Lower lobe of right lung (tissue), 2 donors: ENCODE measurements at regions not wholly inside any gene's neighbourhood (a gene's known extent, or its start where the extent isn't known, plus 50 kb on each side); places are given as distances from the start of the nearest gene placed in this dataset.
"Not testable (repeated sequence)": the region's sequence is repeated elsewhere in the genome, so short reads cannot be mapped to it uniquely, and the experiment has no call there.

ENCODE experiments used
- ATAC-seq, 2 donors: fragments of 200-7000 bp; cut with Tn5 transposase; one replicate each; pipeline ENCODE4 v1.9.1; 2020 to 2022; ENCODE audit warnings: mild to moderate bottlenecking in 2 of 2, moderate library complexity in 2 of 2
- DNase-seq: peaks from one replicate; pipeline ENCODE4 v3.0.0-alpha.2; 2020
- H3K27ac ChIP-seq: fragments of 200-600 bp; one replicate; pipeline ENCODE4 v1.8.0; 2022
- H3K27me3 ChIP-seq: fragments of 200-600 bp; one replicate; pipeline ENCODE4 v1.8.0; 2022; ENCODE audit warnings: low read depth
- H3K36me3 ChIP-seq: fragments of 200-600 bp; one replicate; pipeline ENCODE4 v1.8.0; 2022; ENCODE audit warnings: mild to moderate bottlenecking
- H3K4me1 ChIP-seq: fragments of 200-600 bp; one replicate; pipeline ENCODE4 v1.8.0; 2022
- H3K4me3 ChIP-seq: fragments of 200-600 bp; one replicate; pipeline ENCODE4 v1.8.0; 2022; ENCODE audit warnings: mild to moderate bottlenecking
- H3K9me3 ChIP-seq: fragments of 200-600 bp; one replicate; pipeline ENCODE4 v1.8.0; 2022
- intact Hi-C: fragments of 100-400 bp; cut with DNase I; formaldehyde crosslinking; loops from one replicate; pipeline ENCODE4 v1.11.0; 2022
- TF ChIP-seq, protein P1 (sequence below): fragments of 200-600 bp; IDR thresholded peaks from one replicate; pipeline ENCODE4 v1.8.0; 2022; ENCODE audit warnings: antibody characterized with exemption, mild to moderate bottlenecking
- donor health status: DM: no; HTN: yes; CAD: no; lungs with severe emphysema.

GRCh38 chrX:132302687-132303086, 83.4 kb upstream of the RAP2C start:
- H3K27me3 ChIP-seq, intact Hi-C loops, H3K36me3 ChIP-seq, DNase-seq, H3K4me3 ChIP-seq, ATAC-seq, H3K9me3 ChIP-seq, H3K27ac ChIP-seq, H3K4me1 ChIP-seq: not testable (repeated sequence)

DNA sequence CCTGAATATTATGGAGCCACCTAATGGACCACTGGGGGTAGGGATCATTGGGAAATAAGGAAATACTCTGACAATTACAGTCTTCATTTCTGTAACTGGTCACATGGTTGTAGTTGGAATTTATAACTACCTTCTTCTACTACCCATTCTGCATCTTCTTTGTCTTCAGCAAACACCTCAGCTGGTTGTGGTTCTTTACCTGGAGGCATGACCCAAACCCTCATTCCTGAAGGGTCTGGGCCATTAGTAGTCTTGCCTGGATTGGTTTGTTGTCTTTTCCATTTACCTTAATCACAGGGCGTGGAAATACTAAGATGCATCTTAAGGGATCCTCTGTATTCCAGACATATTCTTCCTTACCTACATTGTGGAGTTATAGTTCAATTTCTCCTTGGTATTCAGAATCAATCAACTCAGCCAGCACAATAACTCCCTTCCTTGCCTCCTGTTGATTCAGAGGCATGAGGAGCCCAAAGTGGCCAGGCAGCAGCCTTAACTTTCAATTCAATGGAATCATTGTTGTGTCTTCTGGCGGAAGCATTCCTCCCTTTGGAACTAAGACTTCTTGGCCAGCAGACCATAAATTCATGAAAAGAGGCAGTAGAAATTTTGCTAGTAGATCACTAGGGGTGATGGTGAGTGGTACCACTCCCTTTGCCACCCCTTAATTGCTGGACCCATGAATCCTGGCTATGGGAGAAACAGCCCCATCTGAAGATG, 75.7 kb upstream of the RAP2C start:
- no peak overlapping the region for H3K27ac ChIP-seq
- no peaks in the 10 kb centered on the region for H3K36me3 ChIP-seq
- ATAC-seq (no peak), DNase-seq (no peak)
- TF ChIP-seq, protein P1, sequence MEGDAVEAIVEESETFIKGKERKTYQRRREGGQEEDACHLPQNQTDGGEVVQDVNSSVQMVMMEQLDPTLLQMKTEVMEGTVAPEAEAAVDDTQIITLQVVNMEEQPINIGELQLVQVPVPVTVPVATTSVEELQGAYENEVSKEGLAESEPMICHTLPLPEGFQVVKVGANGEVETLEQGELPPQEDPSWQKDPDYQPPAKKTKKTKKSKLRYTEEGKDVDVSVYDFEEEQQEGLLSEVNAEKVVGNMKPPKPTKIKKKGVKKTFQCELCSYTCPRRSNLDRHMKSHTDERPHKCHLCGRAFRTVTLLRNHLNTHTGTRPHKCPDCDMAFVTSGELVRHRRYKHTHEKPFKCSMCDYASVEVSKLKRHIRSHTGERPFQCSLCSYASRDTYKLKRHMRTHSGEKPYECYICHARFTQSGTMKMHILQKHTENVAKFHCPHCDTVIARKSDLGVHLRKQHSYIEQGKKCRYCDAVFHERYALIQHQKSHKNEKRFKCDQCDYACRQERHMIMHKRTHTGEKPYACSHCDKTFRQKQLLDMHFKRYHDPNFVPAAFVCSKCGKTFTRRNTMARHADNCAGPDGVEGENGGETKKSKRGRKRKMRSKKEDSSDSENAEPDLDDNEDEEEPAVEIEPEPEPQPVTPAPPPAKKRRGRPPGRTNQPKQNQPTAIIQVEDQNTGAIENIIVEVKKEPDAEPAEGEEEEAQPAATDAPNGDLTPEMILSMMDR, result no peak
- no peaks in the 10 kb centered on the region for H3K9me3 ChIP-seq
- intact Hi-C loops, result no loop called here
- H3K4me3 ChIP-seq, result no peak overlapping the region
- no peaks in the 10 kb centered on the region for H3K4me1 ChIP-seq
- H3K27me3 ChIP-seq, result no peaks in the 10 kb centered on the region

GRCh38 chrX:132294192-132294591, 74.9 kb upstream of the RAP2C start:
- intact Hi-C loops, result no loop called here

GRCh38 chrX:132292793-132293192, 73.5 kb upstream of the RAP2C start:
- TF ChIP-seq, protein P1, result peak; percentile 57
- no peak overlapping the region for H3K4me3 ChIP-seq
- H3K36me3 ChIP-seq, result no peaks in the 10 kb centered on the region
- DNase-seq (no peak), ATAC-seq (peak; percentile 71 to 81)
- no peaks in the 10 kb centered on the region for H3K4me1 ChIP-seq
- no peaks in the 10 kb centered on the region for H3K27me3 ChIP-seq
- intact Hi-C loops, result no loop called here
- no peaks in the 10 kb centered on the region for H3K9me3 ChIP-seq
- H3K27ac ChIP-seq, result no peak overlapping the region

More at GRCh38 chrX:132294192-132294591, 74.9 kb upstream of the RAP2C start:
- Histone ChIP-seq H3K4me3 (no peak overlapping the region), H3K27ac (no peak overlapping the region), H3K27me3 (no peaks in the 10 kb centered on the region), H3K9me3 (no peaks in the 10 kb centered on the region), H3K36me3 (no peaks in the 10 kb centered on the region), H3K4me1 (no peaks in the 10 kb centered on the region)
- TF ChIP-seq, protein P1, result no peak
- DNase-seq (no peak), ATAC-seq (peak; percentile 48 to 57)

DNA sequence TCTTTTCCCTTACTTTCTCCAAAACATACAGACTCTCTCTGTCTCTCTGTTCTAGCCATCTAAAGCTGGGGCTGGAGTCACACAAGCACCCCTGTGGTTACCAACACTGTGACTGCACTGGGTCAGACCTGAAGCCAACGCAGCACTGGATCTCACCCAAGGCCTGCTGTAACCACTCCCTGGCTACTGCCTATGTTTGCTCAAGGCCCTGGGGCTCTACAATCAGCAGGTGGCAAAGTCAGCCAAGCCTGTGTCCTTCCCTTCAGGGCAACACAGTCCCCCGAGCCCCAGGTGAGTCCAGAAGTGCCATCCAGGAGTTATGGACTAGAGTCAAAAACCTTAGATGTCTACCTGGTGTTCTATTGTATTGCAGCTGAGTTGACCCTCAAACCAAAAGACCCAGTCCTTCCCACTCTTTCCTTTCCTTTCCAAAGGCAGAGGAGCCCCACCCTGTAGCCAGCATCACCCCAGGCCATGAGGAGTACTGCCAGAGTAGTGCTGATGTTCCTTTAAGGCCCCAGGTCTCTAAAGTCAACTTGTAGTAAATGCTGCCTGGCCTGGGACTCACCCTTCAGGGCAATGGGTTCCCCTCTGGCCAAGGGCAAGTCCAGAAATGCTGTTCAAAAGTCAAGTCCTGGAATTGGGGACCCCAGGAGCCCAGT, 58.8 kb upstream of the RAP2C start:
- TF ChIP-seq, protein P1, result no peak
- H3K36me3 ChIP-seq, result no peaks in the 10 kb centered on the region
- no peak overlapping the region for H3K27ac ChIP-seq
- DNase-seq (no peak), ATAC-seq (no peak)
- no peaks in the 10 kb centered on the region for H3K9me3 ChIP-seq
- H3K4me1 ChIP-seq, result no peaks in the 10 kb centered on the region
- intact Hi-C loops, result no loop called here
- H3K27me3 ChIP-seq, result no peaks in the 10 kb centered on the region
- H3K4me3 ChIP-seq, result no peak overlapping the region

- intact Hi-C loops, result no loop called here
- no peak overlapping the region for H3K27ac ChIP-seq
- ATAC-seq, result no peak
Observed at GRCh38 chrX:132272826-132273225, 53.6 kb upstream of the RAP2C start.

More at GRCh38 chrX:132272826-132273225, 53.6 kb upstream of the RAP2C start:
- TF ChIP-seq, protein P1, result no peak
- H3K4me1 ChIP-seq, result no peaks in the 10 kb centered on the region
- no peaks in the 10 kb centered on the region for H3K36me3 ChIP-seq
- H3K9me3 ChIP-seq, result no peaks in the 10 kb centered on the region
- no peak overlapping the region for H3K4me3 ChIP-seq
- no peaks in the 10 kb centered on the region for H3K27me3 ChIP-seq
- DNase-seq, result no peak
